ENCODE measurements at regions not wholly inside any gene's neighbourhood (a gene's known extent, or its start where the extent isn't known, plus 50 kb on each side); places are given as distances from the start of the nearest gene placed in this dataset.

DNA sequence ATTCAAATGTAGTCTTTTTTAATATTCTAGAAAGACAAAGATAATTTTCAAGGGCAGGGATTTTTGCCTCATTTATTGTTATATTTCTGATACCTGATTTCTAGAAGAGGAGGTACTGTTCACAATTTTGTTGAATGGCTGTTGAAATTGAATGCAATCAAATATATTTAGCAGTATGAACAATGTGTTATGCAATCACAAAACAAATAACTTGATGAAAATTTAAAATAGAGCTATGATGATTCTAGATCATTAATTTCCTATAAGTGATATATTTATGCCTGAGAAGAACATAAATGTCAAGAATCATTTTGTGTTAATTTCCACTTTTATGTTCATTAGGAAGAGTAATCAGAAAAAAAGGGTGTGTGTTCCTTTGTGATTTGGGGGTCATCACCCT, 114.6 kb upstream of the CNTNAP2 start:
- Histone ChIP-seq H2AFZ (ENCODE audit: low read depth, low read length) (no peak overlapping the region), H3K9me3 (ENCODE audit: low read length) (no peaks in the 10 kb centered on the region), H3K4me1 (ENCODE audit: insufficient read depth, low read length) (no peaks in the 10 kb centered on the region), H3K27me3 (ENCODE audit: insufficient read depth, low read length) (no peaks in the 10 kb centered on the region), H3K4me3 (ENCODE audit: low read length) (no peak overlapping the region), H3K36me3 (ENCODE audit: insufficient read depth, low read length) (no peaks in the 10 kb centered on the region)

GRCh38 chr7:146000882-146001281, 115.7 kb upstream of the CNTNAP2 start:
- Histone ChIP-seq H3K36me3 (ENCODE audit: insufficient read depth, low read length) (no peaks in the 10 kb centered on the region), H3K4me3 (ENCODE audit: low read length) (no peak overlapping the region), H3K4me1 (ENCODE audit: insufficient read depth, low read length) (no peaks in the 10 kb centered on the region), H3K27me3 (ENCODE audit: insufficient read depth, low read length) (no peaks in the 10 kb centered on the region), H2AFZ (ENCODE audit: low read depth, low read length) (no peak overlapping the region), H3K9me3 (ENCODE audit: low read length) (no peaks in the 10 kb centered on the region)

DNA sequence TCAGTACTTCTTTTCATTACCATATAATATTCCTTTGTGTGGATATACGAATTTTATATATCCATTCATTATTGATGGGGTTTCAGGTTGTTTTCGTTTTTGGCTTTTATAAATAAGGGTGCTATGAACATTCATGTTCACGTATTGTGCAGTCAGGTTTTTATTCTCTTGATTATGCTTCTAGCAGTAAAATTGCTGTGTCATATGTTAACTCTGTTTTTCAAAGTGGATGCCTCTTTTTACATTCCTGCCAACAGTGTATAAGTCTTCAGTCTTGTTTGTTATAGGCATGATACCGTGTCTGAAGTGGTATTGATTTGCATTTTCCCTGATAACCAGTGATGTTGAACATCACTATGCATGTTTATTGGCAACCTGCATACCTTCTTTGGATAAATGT, 127.1 kb upstream of the CNTNAP2 start:
- H3K36me3 ChIP-seq (ENCODE audit: insufficient read depth, low read length) = no peaks in the 10 kb centered on the region
- no peaks in the 10 kb centered on the region for H3K9me3 ChIP-seq (ENCODE audit: low read length)
- H3K4me1 ChIP-seq (ENCODE audit: insufficient read depth, low read length) = no peaks in the 10 kb centered on the region
- no peaks in the 10 kb centered on the region for H3K27me3 ChIP-seq (ENCODE audit: insufficient read depth, low read length)
- no peak overlapping the region for H2AFZ ChIP-seq (ENCODE audit: low read depth, low read length)
- no peak overlapping the region for H3K4me3 ChIP-seq (ENCODE audit: low read length)

GRCh38 chr7:145986248-145986874, 130.2 kb upstream of the CNTNAP2 start:
- no peaks in the 10 kb centered on the region for H3K4me1 ChIP-seq (ENCODE audit: insufficient read depth, low read length)
- no peak overlapping the region for H2AFZ ChIP-seq (ENCODE audit: low read depth, low read length)
- no peaks in the 10 kb centered on the region for H3K36me3 ChIP-seq (ENCODE audit: insufficient read depth, low read length)

GRCh38 chr7:145978769-145979168, 137.8 kb upstream of the CNTNAP2 start:
- H3K27me3 ChIP-seq (ENCODE audit: insufficient read depth, low read length) = no peaks in the 10 kb centered on the region

More at GRCh38 chr7:145986248-145986874, 130.2 kb upstream of the CNTNAP2 start:
- Histone ChIP-seq H3K9me3 (ENCODE audit: low read length) (no peaks in the 10 kb centered on the region), H3K4me3 (ENCODE audit: low read length) (no peak overlapping the region), H3K27me3 (ENCODE audit: insufficient read depth, low read length) (no peaks in the 10 kb centered on the region)

DNA sequence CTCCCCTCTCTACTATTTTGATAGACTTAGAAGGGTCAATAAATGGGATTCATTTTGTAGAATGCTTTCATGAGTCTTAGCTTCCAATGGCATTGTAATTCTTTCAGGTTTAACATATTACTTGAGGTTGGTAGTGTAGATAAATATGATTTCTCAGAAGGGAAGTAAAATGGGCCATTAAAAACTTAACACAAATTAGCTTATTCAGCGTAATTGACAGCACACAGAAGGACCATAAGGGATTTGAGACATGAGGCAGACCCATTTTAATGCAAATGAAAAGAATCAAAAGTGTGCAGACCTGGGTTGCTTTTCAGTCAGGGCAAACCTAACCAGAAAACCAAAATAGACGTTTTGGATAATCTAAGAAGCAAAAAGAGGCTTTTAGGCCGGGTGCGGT, 156.6 kb upstream of the CNTNAP2 start:
- no peaks in the 10 kb centered on the region for H3K4me1 ChIP-seq (ENCODE audit: insufficient read depth, low read length)
- H3K27me3 ChIP-seq (ENCODE audit: insufficient read depth, low read length) = no peaks in the 10 kb centered on the region

More at GRCh38 chr7:145978769-145979168, 137.8 kb upstream of the CNTNAP2 start:
- Histone ChIP-seq H3K36me3 (ENCODE audit: insufficient read depth, low read length) (no peaks in the 10 kb centered on the region), H3K4me1 (ENCODE audit: insufficient read depth, low read length) (no peaks in the 10 kb centered on the region), H3K4me3 (ENCODE audit: low read length) (no peak overlapping the region), H3K9me3 (ENCODE audit: low read length) (no peaks in the 10 kb centered on the region), H2AFZ (ENCODE audit: low read depth, low read length) (no peak overlapping the region)

DNA sequence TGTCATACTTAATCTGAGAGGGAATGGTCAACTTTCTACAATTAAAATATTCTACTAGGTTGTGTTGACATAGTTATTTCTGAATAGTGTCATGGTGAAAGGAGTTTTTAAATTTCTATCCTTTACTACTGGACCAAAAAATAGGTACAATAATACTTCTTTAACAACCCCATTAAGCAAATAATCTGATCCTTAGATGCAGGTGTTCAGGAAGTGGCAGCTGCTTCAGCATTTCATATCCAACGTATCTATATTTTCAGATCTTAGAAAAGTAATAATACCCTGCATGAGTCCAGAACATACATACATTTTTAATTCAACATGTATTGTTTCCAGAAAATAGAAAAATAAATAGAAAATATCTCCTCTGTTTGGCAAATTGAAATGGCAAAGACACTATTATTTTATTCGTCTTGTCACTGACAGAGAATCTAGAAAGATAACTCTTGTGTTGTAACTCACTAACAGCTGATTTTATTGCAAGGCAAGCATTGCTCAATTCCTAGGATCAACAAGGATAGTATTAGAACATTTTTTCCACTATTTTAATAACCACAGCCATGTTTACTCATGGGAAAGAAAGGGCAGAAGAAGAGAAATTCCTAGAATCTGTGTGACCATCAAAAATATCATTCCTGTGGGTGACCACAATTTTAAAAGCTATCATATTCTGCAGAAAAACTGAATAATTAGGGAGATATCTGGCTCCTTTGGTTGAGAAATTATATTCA, 159.3 kb upstream of the CNTNAP2 start:
- no peaks in the 10 kb centered on the region for H3K27me3 ChIP-seq (ENCODE audit: insufficient read depth, low read length)
- no peaks in the 10 kb centered on the region for H3K4me1 ChIP-seq (ENCODE audit: insufficient read depth, low read length)
- no peak overlapping the region for H3K4me3 ChIP-seq (ENCODE audit: low read length)
- no peak overlapping the region for H2AFZ ChIP-seq (ENCODE audit: low read depth, low read length)
- H3K36me3 ChIP-seq (ENCODE audit: insufficient read depth, low read length) = no peaks in the 10 kb centered on the region
- no peaks in the 10 kb centered on the region for H3K9me3 ChIP-seq (ENCODE audit: low read length)

More for the DNA sequence above, 156.6 kb upstream of the CNTNAP2 start:
- Histone ChIP-seq H3K36me3 (ENCODE audit: insufficient read depth, low read length) (no peaks in the 10 kb centered on the region), H3K4me3 (ENCODE audit: low read length) (no peak overlapping the region), H3K9me3 (ENCODE audit: low read length) (no peaks in the 10 kb centered on the region), H2AFZ (ENCODE audit: low read depth, low read length) (no peak overlapping the region)

GRCh38 chr7:145951566-145951965, 165.0 kb upstream of the CNTNAP2 start:
- Histone ChIP-seq H2AFZ (ENCODE audit: low read depth, low read length) (no peak overlapping the region), H3K4me1 (ENCODE audit: insufficient read depth, low read length) (no peaks in the 10 kb centered on the region), H3K4me3 (ENCODE audit: low read length) (no peak overlapping the region), H3K36me3 (ENCODE audit: insufficient read depth, low read length) (no peaks in the 10 kb centered on the region), H3K9me3 (ENCODE audit: low read length) (no peaks in the 10 kb centered on the region), H3K27me3 (ENCODE audit: insufficient read depth, low read length) (no peaks in the 10 kb centered on the region)

DNA sequence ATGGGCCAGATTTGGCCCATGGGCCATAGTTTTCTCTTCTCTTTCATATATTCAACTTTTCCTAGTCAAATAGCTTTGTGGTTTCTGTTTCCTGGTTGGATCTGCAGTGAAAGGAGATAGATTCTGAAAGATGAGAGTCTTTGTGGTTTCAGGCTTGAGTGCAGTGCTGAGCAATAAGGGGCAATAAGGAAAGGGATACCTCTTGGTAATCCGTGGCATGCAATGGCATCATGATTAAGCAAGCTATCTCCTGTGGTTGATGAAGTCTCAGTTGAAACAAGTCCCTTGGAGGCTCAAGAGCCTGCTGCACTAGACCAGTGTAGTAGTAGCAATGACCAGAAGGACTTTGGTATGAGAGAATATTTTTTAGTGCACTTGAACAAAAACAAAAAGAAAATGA, 187.7 kb upstream of the CNTNAP2 start:
- Histone ChIP-seq H3K27me3 (ENCODE audit: insufficient read depth, low read length) (no peaks in the 10 kb centered on the region), H2AFZ (ENCODE audit: low read depth, low read length) (no peak overlapping the region), H3K9me3 (ENCODE audit: low read length) (no peaks in the 10 kb centered on the region), H3K36me3 (ENCODE audit: insufficient read depth, low read length) (no peaks in the 10 kb centered on the region), H3K4me3 (ENCODE audit: low read length) (no peak overlapping the region), H3K4me1 (ENCODE audit: insufficient read depth, low read length) (no peaks in the 10 kb centered on the region)

GRCh38 chr7:145919712-145920111, 196.9 kb upstream of the CNTNAP2 start:
- Histone ChIP-seq H2AFZ (ENCODE audit: low read depth, low read length) (no peak overlapping the region), H3K27me3 (ENCODE audit: insufficient read depth, low read length) (no peaks in the 10 kb centered on the region), H3K4me3 (ENCODE audit: low read length) (no peak overlapping the region), H3K36me3 (ENCODE audit: insufficient read depth, low read length) (no peaks in the 10 kb centered on the region), H3K9me3 (ENCODE audit: low read length) (no peaks in the 10 kb centered on the region), H3K4me1 (ENCODE audit: insufficient read depth, low read length) (no peaks in the 10 kb centered on the region)

GRCh38 chr7:145916776-145917175, 199.8 kb upstream of the CNTNAP2 start:
- no peak overlapping the region for H2AFZ ChIP-seq (ENCODE audit: low read depth, low read length)
- no peaks in the 10 kb centered on the region for H3K36me3 ChIP-seq (ENCODE audit: insufficient read depth, low read length)
- no peak overlapping the region for H3K4me3 ChIP-seq (ENCODE audit: low read length)
- H3K4me1 ChIP-seq (ENCODE audit: insufficient read depth, low read length) = no peaks in the 10 kb centered on the region
- no peaks in the 10 kb centered on the region for H3K9me3 ChIP-seq (ENCODE audit: low read length)
- H3K27me3 ChIP-seq (ENCODE audit: insufficient read depth, low read length) = no peaks in the 10 kb centered on the region

DNA sequence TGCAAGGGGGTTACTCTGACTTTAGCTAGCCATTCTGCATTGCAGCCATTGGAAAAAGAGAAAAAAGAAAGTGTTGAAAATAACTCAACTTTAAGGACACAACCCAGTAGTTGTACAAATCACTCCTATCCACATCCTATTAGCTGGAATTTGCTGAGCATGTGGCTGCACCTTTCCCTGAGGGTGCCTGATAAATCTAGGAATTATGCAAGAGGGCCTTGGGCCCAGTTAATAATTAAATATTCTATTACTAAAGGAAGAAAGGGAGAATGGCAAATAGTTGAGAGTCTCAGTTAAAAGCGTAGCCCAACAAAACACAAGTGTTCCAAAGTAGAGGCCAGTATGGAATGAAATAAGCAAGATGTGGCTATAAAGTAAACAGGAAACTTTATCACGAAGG, 200.9 kb upstream of the CNTNAP2 start:
- Histone ChIP-seq H3K4me1 (ENCODE audit: insufficient read depth, low read length) (no peaks in the 10 kb centered on the region), H3K4me3 (ENCODE audit: low read length) (no peak overlapping the region), H3K36me3 (ENCODE audit: insufficient read depth, low read length) (no peaks in the 10 kb centered on the region), H3K27me3 (ENCODE audit: insufficient read depth, low read length) (no peaks in the 10 kb centered on the region), H3K9me3 (ENCODE audit: low read length) (no peaks in the 10 kb centered on the region), H2AFZ (ENCODE audit: low read depth, low read length) (no peak overlapping the region)

DNA sequence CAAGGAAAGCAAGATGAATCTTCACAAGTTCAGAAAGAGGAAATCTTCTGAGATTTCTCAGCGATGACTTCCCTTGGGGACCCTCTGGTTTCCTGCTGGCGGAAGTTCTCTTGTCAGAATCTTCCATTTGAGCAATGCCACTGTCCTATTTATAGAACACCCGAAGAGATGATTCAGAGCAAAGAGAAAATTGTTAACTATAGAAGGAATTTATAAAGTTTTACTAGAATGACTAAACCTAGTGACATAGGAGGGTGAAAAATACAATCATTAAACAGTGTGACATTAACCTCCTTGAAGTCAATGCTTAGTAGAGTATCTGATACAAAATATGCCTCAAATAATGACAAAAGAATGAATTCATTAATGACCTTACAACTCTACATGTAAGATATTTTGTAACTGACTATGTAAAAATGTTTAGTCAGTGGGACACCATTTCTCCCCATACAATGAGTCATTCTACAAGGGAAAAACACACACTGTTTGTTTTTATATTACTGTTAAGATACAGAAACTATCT, 206.5 kb upstream of the CNTNAP2 start:
- Histone ChIP-seq H2AFZ (ENCODE audit: low read depth, low read length) (no peak overlapping the region), H3K36me3 (ENCODE audit: insufficient read depth, low read length) (no peaks in the 10 kb centered on the region), H3K4me1 (ENCODE audit: insufficient read depth, low read length) (no peaks in the 10 kb centered on the region), H3K4me3 (ENCODE audit: low read length) (no peak overlapping the region), H3K27me3 (ENCODE audit: insufficient read depth, low read length) (no peaks in the 10 kb centered on the region), H3K9me3 (ENCODE audit: low read length) (no peaks in the 10 kb centered on the region)

Data from neuron (in vitro differentiated cells).